Karpas-422 (cell line): ENCODE measurements at regions not wholly inside any gene's neighbourhood (a gene's known extent, or its start where the extent isn't known, plus 50 kb on each side); places are given as distances from the start of the nearest gene placed in this dataset.

Source experiments
- DNase-seq: peaks from one replicate; pipeline ENCODE4 v3.0.0-alpha.2; 2015
- H2AFZ ChIP-seq: fragments of 200-600 bp; sonication (generic); 2 replicates; pipeline ENCODE4 v1.6.1; 2014; ENCODE audit warnings: antibody characterized with exemption, low read length, mixed read lengths
- H3K27ac ChIP-seq: fragments of 200-600 bp; sonication (generic); 2 replicates; pipeline ENCODE4 v1.5.1; 2014; ENCODE audit warnings: mild to moderate bottlenecking, low read length, moderate library complexity
- H3K27me3 ChIP-seq: fragments of 200-600 bp; sonication (generic); 2 replicates; pipeline ENCODE4 v1.6.1; 2014; ENCODE audit warnings: low read length, mixed read lengths
- H3K36me3 ChIP-seq: fragments of 200-600 bp; sonication (generic); 2 replicates; pipeline ENCODE4 v1.6.1; 2014; ENCODE audit warnings: low read length, mixed read lengths; ENCODE audit not compliant: insufficient read depth
- H3K4me1 ChIP-seq: fragments of 200-600 bp; sonication (generic); 2 replicates; pipeline ENCODE4 v1.6.1; 2014; ENCODE audit warnings: mild to moderate bottlenecking, low read length, mixed read lengths
- H3K4me2 ChIP-seq: fragments of 200-600 bp; sonication (generic); 2 replicates; pipeline ENCODE4 v1.6.1; 2014; ENCODE audit warnings: low read length, low read depth, mild to moderate bottlenecking; ENCODE audit not compliant: poor library complexity, severe bottlenecking
- H3K4me3 ChIP-seq: fragments of 200-600 bp; sonication (generic); 2 replicates; pipeline ENCODE4 v1.5.1; 2014; ENCODE audit warnings: mild to moderate bottlenecking, antibody characterized with exemption, low read length, mixed read lengths
- H3K79me2 ChIP-seq: fragments of 200-600 bp; sonication (generic); 2 replicates; pipeline ENCODE4 v1.6.1; 2014; ENCODE audit warnings: mild to moderate bottlenecking, low read length, mixed read lengths
- H3K9ac ChIP-seq: fragments of 200-600 bp; sonication (generic); 2 replicates; pipeline ENCODE4 v1.6.0; 2014; ENCODE audit warnings: low read length
- H3K9me2 ChIP-seq: fragments of 200-600 bp; sonication (generic), shearing (Covaris generic); replicated peaks from 2 replicates; pipeline ENCODE4 v1.6.0; 2014; ENCODE audit warnings: mild to moderate bottlenecking, low read length, moderate library complexity; ENCODE audit not compliant: insufficient read depth
- H3K9me3 ChIP-seq: fragments of 300-700, 200-600 bp; sonication (generic); 2 replicates; pipeline ENCODE4 v1.6.1; 2014; ENCODE audit warnings: low read length, mixed read lengths
- H4K20me1 ChIP-seq: fragments of 200-600 bp; sonication (generic); 2 replicates; pipeline ENCODE4 v1.6.1; 2014; ENCODE audit warnings: mild to moderate bottlenecking, antibody characterized with exemption, low read length, low read depth; ENCODE audit not compliant: insufficient read depth

- Histone ChIP-seq H2AFZ (no peak overlapping the region), H3K4me1 (no peaks in the 10 kb centered on the region), H3K9me2 (no peaks in the 10 kb centered on the region), H3K9ac (no peak overlapping the region), H3K27ac (no peak overlapping the region), H3K9me3 (no peaks in the 10 kb centered on the region), H3K36me3 (no peaks in the 10 kb centered on the region), H3K27me3 (no peaks in the 10 kb centered on the region), H3K4me3 (no peak overlapping the region), H3K79me2 (no peaks in the 10 kb centered on the region), H4K20me1 (no peaks in the 10 kb centered on the region), H3K4me2 (no peak overlapping the region)
- no peak for DNase-seq
These were observed 69.3 kb upstream of the IFNE start for GRCh38 chr9:21551401-21551800.

GRCh38 chr9:21552244-21553170 is 70.4 kb upstream of the IFNE start:
- Histone ChIP-seq H3K27ac (no peak overlapping the region), H3K9ac (no peak overlapping the region), H3K9me3 (no peaks in the 10 kb centered on the region), H2AFZ (no peak overlapping the region), H3K27me3 (no peaks in the 10 kb centered on the region), H3K36me3 (no peaks in the 10 kb centered on the region), H3K9me2 (no peaks in the 10 kb centered on the region), H3K4me1 (no peaks in the 10 kb centered on the region), H3K4me3 (no peak overlapping the region), H3K4me2 (no peak overlapping the region), H3K79me2 (no peaks in the 10 kb centered on the region), H4K20me1 (no peaks in the 10 kb centered on the region)
- DNase-seq, result no peak

DNA sequence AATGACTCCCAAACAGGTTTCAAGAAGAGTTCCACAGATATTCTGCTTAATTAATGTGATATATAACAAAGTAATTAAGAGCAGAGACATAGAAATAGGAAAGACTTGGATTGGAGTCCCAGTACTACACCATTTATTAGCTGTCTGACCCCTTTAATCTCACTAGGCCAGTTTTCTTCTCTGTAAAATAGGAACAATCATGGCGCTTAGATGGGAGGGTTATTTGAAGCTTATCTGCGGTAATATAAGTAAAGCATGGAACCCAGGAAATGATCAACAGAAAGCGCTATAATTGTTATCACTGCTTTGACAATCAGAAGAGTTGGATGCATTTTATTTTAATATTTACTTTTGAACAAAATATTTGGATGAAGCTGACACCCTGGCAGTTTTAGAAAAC is 71.3 kb upstream of the IFNE start:
- Histone ChIP-seq H3K4me2 (no peak overlapping the region), H3K9ac (no peak overlapping the region), H4K20me1 (no peaks in the 10 kb centered on the region), H3K27me3 (no peaks in the 10 kb centered on the region), H3K36me3 (no peaks in the 10 kb centered on the region), H3K9me3 (no peaks in the 10 kb centered on the region), H3K27ac (no peak overlapping the region), H3K4me1 (no peaks in the 10 kb centered on the region), H3K79me2 (no peaks in the 10 kb centered on the region), H2AFZ (no peak overlapping the region), H3K4me3 (no peak overlapping the region), H3K9me2 (no peaks in the 10 kb centered on the region)
- DNase-seq, result no peak

DNA sequence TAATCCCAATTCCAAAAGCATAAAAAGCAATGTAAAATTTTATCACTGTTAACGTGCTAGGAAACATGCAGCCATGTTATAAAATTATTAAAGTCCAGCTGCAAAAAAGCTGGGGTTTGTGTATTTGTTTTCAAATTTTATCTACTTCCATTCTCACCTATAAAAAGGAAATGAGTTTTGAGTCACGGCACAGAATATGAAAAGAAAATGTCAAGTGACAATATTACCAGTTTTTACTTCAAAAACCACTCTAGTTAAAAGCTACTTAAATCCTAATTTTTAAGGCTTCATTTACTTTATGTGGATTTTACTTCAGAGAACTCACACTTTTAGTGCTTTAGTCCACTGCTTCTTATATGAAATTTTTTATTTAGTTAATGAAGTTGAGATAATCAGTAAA is 72.7 kb upstream of the IFNE start:
- Histone ChIP-seq H3K27me3 (no peaks in the 10 kb centered on the region), H3K9ac (no peak overlapping the region), H3K9me3 (no peaks in the 10 kb centered on the region), H3K27ac (no peak overlapping the region), H3K9me2 (no peaks in the 10 kb centered on the region), H3K79me2 (no peaks in the 10 kb centered on the region), H2AFZ (no peak overlapping the region), H3K4me3 (no peak overlapping the region), H4K20me1 (no peaks in the 10 kb centered on the region), H3K4me2 (no peak overlapping the region), H3K4me1 (no peaks in the 10 kb centered on the region), H3K36me3 (no peaks in the 10 kb centered on the region)
- DNase-seq, result no peak

- no peak for DNase-seq
- Histone ChIP-seq H4K20me1 (no peaks in the 10 kb centered on the region), H3K27me3 (no peaks in the 10 kb centered on the region), H3K9me3 (no peaks in the 10 kb centered on the region), H3K9ac (no peak overlapping the region), H3K36me3 (no peaks in the 10 kb centered on the region), H3K4me3 (no peak overlapping the region), H2AFZ (no peak overlapping the region), H3K9me2 (no peaks in the 10 kb centered on the region), H3K27ac (no peak overlapping the region), H3K79me2 (no peaks in the 10 kb centered on the region), H3K4me2 (no peak overlapping the region), H3K4me1 (no peaks in the 10 kb centered on the region)
These were observed 73.8 kb upstream of the IFNE start for GRCh38 chr9:21555911-21556310.

DNA sequence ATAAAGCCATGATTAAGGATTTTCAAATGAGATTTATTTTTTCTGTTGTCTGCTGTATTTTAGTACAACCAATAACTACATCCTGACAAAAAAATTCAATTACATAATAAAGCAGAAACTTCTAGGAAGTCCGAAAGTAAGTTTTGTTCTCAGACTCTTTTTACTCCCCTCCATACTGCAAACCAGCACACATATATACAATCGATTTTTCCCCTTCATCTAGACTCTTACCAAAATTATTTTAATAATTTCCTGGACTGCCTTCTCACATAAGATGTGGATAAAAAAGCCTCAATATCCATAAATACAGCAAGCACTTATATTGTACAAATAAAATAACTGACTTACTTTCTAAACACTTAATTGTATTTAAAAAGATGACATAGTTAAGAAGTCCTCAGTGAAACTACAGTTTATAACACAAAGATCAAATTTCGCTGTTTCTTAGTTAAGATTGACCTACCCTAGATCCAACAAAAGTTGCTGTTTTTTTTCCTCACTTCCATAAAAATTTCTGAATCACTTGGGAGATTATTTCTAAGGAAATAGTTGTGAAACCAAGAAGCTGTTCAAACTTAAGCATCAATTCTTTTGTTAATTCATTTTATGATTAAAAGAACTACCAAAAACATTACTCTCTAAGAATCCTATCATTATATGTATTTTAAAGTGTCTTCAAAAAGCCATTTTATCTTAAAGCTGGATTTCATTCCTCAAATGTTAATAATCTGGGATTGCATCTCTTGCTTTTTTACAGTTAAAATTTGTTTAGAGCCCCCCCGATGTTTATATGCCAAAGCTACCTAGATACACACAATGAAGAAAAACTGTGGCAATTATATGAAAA is 74.7 kb upstream of the IFNE start:
- DNase-seq, result no peak
- Histone ChIP-seq H4K20me1 (no peaks in the 10 kb centered on the region), H3K36me3 (no peaks in the 10 kb centered on the region), H3K4me2 (no peak overlapping the region), H3K27ac (no peak overlapping the region), H3K9me2 (no peaks in the 10 kb centered on the region), H3K9me3 (no peaks in the 10 kb centered on the region), H3K79me2 (no peaks in the 10 kb centered on the region), H3K9ac (no peak overlapping the region), H3K27me3 (no peaks in the 10 kb centered on the region), H3K4me3 (no peak overlapping the region), H3K4me1 (no peaks in the 10 kb centered on the region), H2AFZ (no peak overlapping the region)

GRCh38 chr9:21557428-21557768 is 75.3 kb upstream of the IFNE start:
- DNase-seq, result no peak
- H3K27me3 ChIP-seq, result no peaks in the 10 kb centered on the region
- H3K27ac ChIP-seq, result no peak overlapping the region
- H3K9me3 ChIP-seq, result no peaks in the 10 kb centered on the region
- H3K4me2 ChIP-seq, result no peak overlapping the region
- no peaks in the 10 kb centered on the region for H3K4me1 ChIP-seq
- H3K4me3 ChIP-seq, result no peak overlapping the region
- H3K36me3 ChIP-seq, result no peaks in the 10 kb centered on the region
- no peaks in the 10 kb centered on the region for H3K9me2 ChIP-seq
- no peak overlapping the region for H3K9ac ChIP-seq
- H2AFZ ChIP-seq, result no peak overlapping the region
- no peaks in the 10 kb centered on the region for H4K20me1 ChIP-seq
- H3K79me2 ChIP-seq, result no peaks in the 10 kb centered on the region

- no peak overlapping the region for H3K27ac ChIP-seq
- H3K4me2 ChIP-seq, result no peak overlapping the region
- no peak for DNase-seq
- H3K9me3 ChIP-seq, result no peaks in the 10 kb centered on the region
- H4K20me1 ChIP-seq, result no peaks in the 10 kb centered on the region
- no peaks in the 10 kb centered on the region for H3K36me3 ChIP-seq
- H3K79me2 ChIP-seq, result no peaks in the 10 kb centered on the region
- no peak overlapping the region for H3K4me3 ChIP-seq
- H3K4me1 ChIP-seq, result no peaks in the 10 kb centered on the region
- no peaks in the 10 kb centered on the region for H3K9me2 ChIP-seq
- no peak overlapping the region for H2AFZ ChIP-seq
- H3K9ac ChIP-seq, result no peak overlapping the region
- no peaks in the 10 kb centered on the region for H3K27me3 ChIP-seq
These were observed 76.0 kb upstream of the IFNE start for GRCh38 chr9:21558079-21558478.
